Bronchial epithelial cell (primary cell): ENCODE measurements at regions not wholly inside any gene's neighbourhood (a gene's known extent, or its start where the extent isn't known, plus 50 kb on each side); places are given as distances from the start of the nearest gene placed in this dataset.

ENCODE experiments used
- DNase-seq: peaks from one replicate; pipeline ENCODE4 v3.0.0-alpha.2; 2010; ENCODE audit warnings: low read depth
- FAIRE-seq: peaks from 2 replicates; lab custom pipeline; 2011; peaks lifted over from hg19 to GRCh38; lab: Jason Lieb, UNC
- H3K27me3 ChIP-seq: 2 replicates; pipeline ENCODE4 v1.5.1; 2011; ENCODE audit warnings: low read length; ENCODE audit not compliant: control insufficient read depth, insufficient read depth
- H3K36me3 ChIP-seq: 2 replicates; pipeline ENCODE4 v1.5.1; 2011; ENCODE audit warnings: low read length; ENCODE audit not compliant: control insufficient read depth, insufficient read depth
- H3K4me3 ChIP-seq: 2 replicates; pipeline ENCODE4 v1.5.1; 2011; ENCODE audit warnings: mild to moderate bottlenecking, low read depth, low read length, control low read depth
- TF ChIP-seq, protein P1 (sequence below): IDR thresholded peaks from 2 replicates; pipeline ENCODE4 v1.5.1; 2011; ENCODE audit warnings: mild to moderate bottlenecking, moderate library complexity, low read length, control low read depth, inconsistent platforms; ENCODE audit not compliant: insufficient read depth, severe bottlenecking

GRCh38 chr12:89889062-89889461 lies 180.4 kb upstream of the ATP2B1 start:
- Histone ChIP-seq H3K4me3 (no peak overlapping the region), H3K27me3 (no peaks in the 10 kb centered on the region), H3K36me3 (no peaks in the 10 kb centered on the region)
- TF ChIP-seq, protein P1, sequence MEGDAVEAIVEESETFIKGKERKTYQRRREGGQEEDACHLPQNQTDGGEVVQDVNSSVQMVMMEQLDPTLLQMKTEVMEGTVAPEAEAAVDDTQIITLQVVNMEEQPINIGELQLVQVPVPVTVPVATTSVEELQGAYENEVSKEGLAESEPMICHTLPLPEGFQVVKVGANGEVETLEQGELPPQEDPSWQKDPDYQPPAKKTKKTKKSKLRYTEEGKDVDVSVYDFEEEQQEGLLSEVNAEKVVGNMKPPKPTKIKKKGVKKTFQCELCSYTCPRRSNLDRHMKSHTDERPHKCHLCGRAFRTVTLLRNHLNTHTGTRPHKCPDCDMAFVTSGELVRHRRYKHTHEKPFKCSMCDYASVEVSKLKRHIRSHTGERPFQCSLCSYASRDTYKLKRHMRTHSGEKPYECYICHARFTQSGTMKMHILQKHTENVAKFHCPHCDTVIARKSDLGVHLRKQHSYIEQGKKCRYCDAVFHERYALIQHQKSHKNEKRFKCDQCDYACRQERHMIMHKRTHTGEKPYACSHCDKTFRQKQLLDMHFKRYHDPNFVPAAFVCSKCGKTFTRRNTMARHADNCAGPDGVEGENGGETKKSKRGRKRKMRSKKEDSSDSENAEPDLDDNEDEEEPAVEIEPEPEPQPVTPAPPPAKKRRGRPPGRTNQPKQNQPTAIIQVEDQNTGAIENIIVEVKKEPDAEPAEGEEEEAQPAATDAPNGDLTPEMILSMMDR, result no peak
- FAIRE-seq (no peak), DNase-seq (peak; percentile 25)

DNA sequence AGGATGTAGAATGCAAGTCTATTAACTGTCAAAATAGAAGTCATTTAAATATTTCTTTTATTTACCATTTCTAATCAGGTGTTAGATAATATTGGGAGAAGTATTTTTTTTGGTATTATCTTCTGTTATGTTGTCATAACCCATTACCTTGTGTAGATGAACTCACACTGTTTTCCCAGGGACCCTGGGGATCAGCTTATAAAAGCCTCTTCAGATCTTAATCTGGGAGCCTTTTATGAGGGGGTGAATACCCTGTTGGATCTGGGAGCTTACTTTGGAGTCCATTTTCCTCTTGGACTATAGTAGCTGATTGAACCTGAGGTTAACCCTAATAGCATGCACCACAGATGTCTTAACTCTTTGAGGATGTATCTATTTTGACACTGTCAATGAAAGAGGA lies 176.3 kb upstream of the ATP2B1 start:
- DNase-seq (no peak), FAIRE-seq (no peak)
- no peaks in the 10 kb centered on the region for H3K27me3 ChIP-seq
- H3K4me3 ChIP-seq, result no peak overlapping the region
- TF ChIP-seq, protein P1, result no peak
- no peaks in the 10 kb centered on the region for H3K36me3 ChIP-seq

- TF ChIP-seq, protein P1, result no peak
- FAIRE-seq (no peak), DNase-seq (no peak)
- H3K36me3 ChIP-seq, result no peaks in the 10 kb centered on the region
- H3K4me3 ChIP-seq, result no peak overlapping the region
- H3K27me3 ChIP-seq, result no peaks in the 10 kb centered on the region
Measured at GRCh38 chr12:89884416-89884898, 175.8 kb upstream of the ATP2B1 start.

- DNase-seq, result no peak
- H3K27me3 ChIP-seq, result no peaks in the 10 kb centered on the region
- H3K36me3 ChIP-seq, result no peaks in the 10 kb centered on the region
- TF ChIP-seq, protein P1, result no peak
- FAIRE-seq, result no peak
- H3K4me3 ChIP-seq, result no peak overlapping the region
Measured at GRCh38 chr12:89883630-89884389, 175.2 kb upstream of the ATP2B1 start.

DNA sequence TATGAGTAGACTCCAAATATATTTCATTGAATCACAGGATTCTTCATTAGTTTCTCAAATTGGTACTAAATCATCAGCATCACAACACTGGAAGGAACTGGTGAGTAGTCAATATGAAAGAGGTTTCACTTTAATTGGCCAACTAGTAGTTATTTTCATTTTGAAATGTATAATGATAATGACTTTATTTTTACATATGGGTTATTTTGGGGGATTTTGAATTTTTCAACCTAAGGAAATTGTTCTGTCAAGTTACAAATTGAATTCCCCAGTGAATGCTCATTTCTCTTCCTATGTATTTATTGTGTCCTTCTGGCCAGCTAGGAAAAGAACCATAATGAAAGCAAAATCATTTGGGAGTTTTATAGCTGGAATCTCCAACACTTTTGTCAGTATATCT lies 174.2 kb upstream of the ATP2B1 start:
- Histone ChIP-seq H3K27me3 (no peaks in the 10 kb centered on the region), H3K36me3 (no peaks in the 10 kb centered on the region), H3K4me3 (no peak overlapping the region)
- DNase-seq (no peak), FAIRE-seq (no peak)
- TF ChIP-seq, protein P1, result no peak
